Lung (tissue), 11 donors: ENCODE measurements at regions not wholly inside any gene's neighbourhood (a gene's known extent, or its start where the extent isn't known, plus 50 kb on each side); places are given as distances from the start of the nearest gene placed in this dataset.
"Not testable (repeated sequence)": the region's sequence is repeated elsewhere in the genome, so short reads cannot be mapped to it uniquely, and the experiment has no call there.

Experiments
- ATAC-seq: fragments of 200-7000 bp; cut with Tn5 transposase; one replicate; pipeline ENCODE4 v1.9.1; 2020; ENCODE audit warnings: moderate number of reproducible peaks; ENCODE audit not compliant: insufficient read depth, low FRiP score
- DNase-seq, 3 donors: peaks; one replicate each; pipeline ENCODE4 v3.0.0-alpha.2; 2013 to 2017
- H3K27ac ChIP-seq, 2 donors: one replicate each; pipeline ENCODE4 v1.5.1; 2013; ENCODE audit warnings: mild to moderate bottlenecking in 2 of 2, moderate library complexity in 2 of 2, control low read depth in 1 of 2, inconsistent platforms in 1 of 2, low read depth in 1 of 2, low read length in 1 of 2
- H3K27me3 ChIP-seq, 3 donors: one replicate each; pipeline ENCODE4 v1.5.1; 2013; ENCODE audit warnings: low read length in 2 of 3; ENCODE audit not compliant: control insufficient read depth in 3 of 3, insufficient read depth in 3 of 3
- H3K36me3 ChIP-seq, 4 donors: one replicate each; pipeline ENCODE4 v1.5.1; 2013; ENCODE audit warnings: low read length in 4 of 4, mild to moderate bottlenecking in 1 of 4, moderate library complexity in 1 of 4; ENCODE audit not compliant: control insufficient read depth in 4 of 4, insufficient read depth in 4 of 4
- H3K4me1 ChIP-seq, 5 donors: one replicate each; pipeline ENCODE4 v1.5.1; 2013; ENCODE audit warnings: low read length in 5 of 5, mild to moderate bottlenecking in 2 of 5, moderate library complexity in 1 of 5; ENCODE audit not compliant: control insufficient read depth in 5 of 5, insufficient read depth in 5 of 5
- H3K4me3 ChIP-seq: one replicate; pipeline ENCODE4 v1.5.1; 2013; ENCODE audit warnings: mild to moderate bottlenecking, control low read depth, moderate library complexity
- H3K9ac ChIP-seq, 2 donors: one replicate each; pipeline ENCODE4 v1.5.1; 2013; ENCODE audit warnings: low read length in 2 of 2, control low read depth in 1 of 2; ENCODE audit not compliant: insufficient read depth in 1 of 2
- H3K9me3 ChIP-seq, 4 donors: one replicate each; pipeline ENCODE4 v1.5.1; 2013; ENCODE audit warnings: low read length in 3 of 4, mild to moderate bottlenecking in 1 of 4, moderate library complexity in 1 of 4; ENCODE audit not compliant: control insufficient read depth in 4 of 4, insufficient read depth in 3 of 4
- WGBS, 2 donors: extraction: QIAGEN DNeasy Blood & Tissue Kit; methylation state at CpG; one replicate each; pipeline ENCODE4 v1.1.7; 2013; 5-methylcytosine and 5-hydroxymethylcytosine counted together
- TF ChIP-seq, protein P1 (sequence below): IDR thresholded peaks from 2 replicates; pipeline ENCODE4 v1.5.1; 2012; ENCODE audit warnings: mild to moderate bottlenecking; ENCODE audit errors: control extremely low read depth, extremely low read depth
- donor health status: control.
- donor health status: control.
- donor health status: Bipolar disorder and iron deficiency.
- donor health status: healthy.
- donor health status: DM: yes; HTN: yes; CAD: no.

DNA sequence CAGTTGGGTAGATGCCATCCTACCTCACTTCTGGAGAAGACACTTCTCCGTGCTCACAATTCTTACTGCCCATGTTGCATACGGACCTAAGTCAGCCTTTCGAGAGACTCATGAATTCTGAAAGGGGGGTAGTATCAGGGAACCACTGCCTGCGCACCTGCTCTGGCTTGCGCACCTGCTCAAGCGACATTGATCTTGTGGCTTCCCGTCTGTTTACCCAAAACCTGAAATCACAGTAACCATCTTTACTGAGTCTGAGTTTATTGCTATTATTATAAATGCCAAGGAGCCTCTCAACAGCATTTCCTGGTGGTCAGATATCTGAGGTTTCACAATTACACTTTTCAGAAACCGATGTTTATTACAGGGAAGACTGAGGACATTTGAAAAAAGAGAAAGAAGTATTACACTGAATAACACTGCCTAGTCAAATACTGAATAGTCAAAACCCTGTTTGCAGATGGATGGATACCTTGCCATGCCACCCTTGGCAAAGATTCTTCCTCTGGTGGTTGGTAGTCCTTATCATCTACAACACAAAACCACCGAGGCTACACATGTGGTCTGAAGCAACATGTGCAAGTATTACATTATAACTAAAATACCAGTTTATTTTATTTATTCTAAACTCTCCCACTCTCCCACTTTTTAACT, 208.7 kb downstream of the SIPA1L2 start:
- no peak for DNase-seq
- Histone ChIP-seq H3K36me3 (peaks cover 7 to 19% (median 8%) of the 10 kb centered on the region in 4 donors), H3K4me3 (no peak overlapping the region), H3K9ac (no peak overlapping the region), H3K4me1 (no peaks in the 10 kb centered on the region), H3K27ac (no peak overlapping the region), H3K9me3 (no peaks in the 10 kb centered on the region), H3K27me3 (no peaks in the 10 kb centered on the region)
- ATAC-seq = no peak
- TF ChIP-seq, protein P1, sequence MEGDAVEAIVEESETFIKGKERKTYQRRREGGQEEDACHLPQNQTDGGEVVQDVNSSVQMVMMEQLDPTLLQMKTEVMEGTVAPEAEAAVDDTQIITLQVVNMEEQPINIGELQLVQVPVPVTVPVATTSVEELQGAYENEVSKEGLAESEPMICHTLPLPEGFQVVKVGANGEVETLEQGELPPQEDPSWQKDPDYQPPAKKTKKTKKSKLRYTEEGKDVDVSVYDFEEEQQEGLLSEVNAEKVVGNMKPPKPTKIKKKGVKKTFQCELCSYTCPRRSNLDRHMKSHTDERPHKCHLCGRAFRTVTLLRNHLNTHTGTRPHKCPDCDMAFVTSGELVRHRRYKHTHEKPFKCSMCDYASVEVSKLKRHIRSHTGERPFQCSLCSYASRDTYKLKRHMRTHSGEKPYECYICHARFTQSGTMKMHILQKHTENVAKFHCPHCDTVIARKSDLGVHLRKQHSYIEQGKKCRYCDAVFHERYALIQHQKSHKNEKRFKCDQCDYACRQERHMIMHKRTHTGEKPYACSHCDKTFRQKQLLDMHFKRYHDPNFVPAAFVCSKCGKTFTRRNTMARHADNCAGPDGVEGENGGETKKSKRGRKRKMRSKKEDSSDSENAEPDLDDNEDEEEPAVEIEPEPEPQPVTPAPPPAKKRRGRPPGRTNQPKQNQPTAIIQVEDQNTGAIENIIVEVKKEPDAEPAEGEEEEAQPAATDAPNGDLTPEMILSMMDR = no peak
- WGBS, 2 donors = 87 to 88% methylated on average over 9 of the region's 9 CpGs

DNA sequence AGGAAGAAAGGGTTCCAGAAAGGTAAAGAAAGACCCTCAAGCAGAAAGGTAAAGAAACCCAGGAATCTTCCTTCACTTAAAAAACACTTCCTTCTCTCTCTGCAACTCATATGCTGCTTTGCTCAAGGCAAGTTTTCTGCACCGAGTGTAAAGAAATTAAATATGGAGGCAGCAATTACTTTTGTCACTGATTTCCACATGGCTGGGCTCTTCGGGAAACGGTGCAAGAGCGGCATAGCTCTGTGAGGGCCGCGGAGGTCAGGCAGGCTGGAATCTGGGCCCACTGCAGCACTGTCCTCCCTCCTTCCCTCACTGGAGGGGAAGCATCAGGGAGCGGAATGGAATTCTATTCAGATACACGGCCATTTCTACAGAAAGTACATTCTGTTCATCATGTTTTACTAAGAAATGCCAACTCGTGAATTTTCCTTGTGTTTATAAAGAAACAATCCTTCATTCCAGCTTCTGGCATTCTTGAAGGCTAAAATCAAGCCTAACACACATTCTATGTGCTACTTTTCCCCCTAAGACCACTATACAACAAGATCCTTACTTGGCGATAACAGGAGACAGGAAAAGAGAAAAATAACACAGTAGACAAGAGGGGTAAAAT, 212.2 kb downstream of the SIPA1L2 start:
- WGBS, 2 donors = 89 to 92% methylated on average over 10 of the region's 10 CpGs
- peaks cover 8 to 29% (median 21%) of the 10 kb centered on the region in 4 donors for H3K36me3 ChIP-seq
- peaks cover 0 to 2% (median 0%) of the 10 kb centered on the region in 4 donors for H3K9me3 ChIP-seq
- H3K4me1 ChIP-seq = no peaks in the 10 kb centered on the region
- DNase-seq (no peak), ATAC-seq (no peak)
- H3K4me3 ChIP-seq = no peak overlapping the region
- TF ChIP-seq, protein P1 = no peak
- H3K27ac ChIP-seq = no peak overlapping the region
- H3K27me3 ChIP-seq = no peaks in the 10 kb centered on the region
- H3K9ac ChIP-seq = no peak overlapping the region

DNA sequence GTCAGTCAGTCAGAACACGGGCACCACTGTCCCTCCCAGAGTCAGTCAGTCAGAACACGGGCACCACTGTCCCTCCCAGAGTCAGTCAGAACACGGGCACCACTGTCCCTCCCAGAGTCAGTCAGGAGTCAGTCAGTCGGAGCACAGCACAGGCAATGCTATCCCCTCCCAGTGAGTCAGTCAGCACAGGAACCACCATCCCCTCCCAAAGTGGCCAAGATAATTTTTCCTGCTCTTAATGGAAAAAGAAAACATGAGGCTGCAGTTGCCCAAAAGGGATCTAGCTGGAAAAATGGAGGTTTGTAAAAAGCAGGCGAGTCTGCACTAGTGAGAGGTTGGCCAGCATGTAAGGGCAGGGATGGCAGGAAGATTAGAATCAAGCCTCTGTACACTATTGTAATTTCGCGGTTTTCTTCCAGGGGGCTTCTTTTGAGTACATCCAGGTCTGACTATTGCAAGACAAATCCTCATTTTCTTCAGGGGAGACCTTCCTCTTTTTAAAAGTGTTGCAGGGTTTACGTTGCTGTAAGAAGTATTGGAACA, 213.8 kb downstream of the SIPA1L2 start:
- TF ChIP-seq, protein P1 = no peak
- no peak for ATAC-seq
- H3K4me3 ChIP-seq = no peak overlapping the region
- no peak overlapping the region for H3K9ac ChIP-seq
- H3K27ac ChIP-seq = no peak overlapping the region
- H3K27me3 ChIP-seq = no peaks in the 10 kb centered on the region
- H3K4me1 ChIP-seq = no peaks in the 10 kb centered on the region
- DNase-seq = no peak
- H3K36me3 ChIP-seq = peaks cover 16 to 30% (median 23%) of the 10 kb centered on the region in 4 donors
- H3K9me3 ChIP-seq = peaks cover 0 to 4% (median 0%) of the 10 kb centered on the region in 4 donors
- WGBS, 2 donors = 68 to 82% methylated on average over 6 to 8 of the region's 8 CpGs

DNA sequence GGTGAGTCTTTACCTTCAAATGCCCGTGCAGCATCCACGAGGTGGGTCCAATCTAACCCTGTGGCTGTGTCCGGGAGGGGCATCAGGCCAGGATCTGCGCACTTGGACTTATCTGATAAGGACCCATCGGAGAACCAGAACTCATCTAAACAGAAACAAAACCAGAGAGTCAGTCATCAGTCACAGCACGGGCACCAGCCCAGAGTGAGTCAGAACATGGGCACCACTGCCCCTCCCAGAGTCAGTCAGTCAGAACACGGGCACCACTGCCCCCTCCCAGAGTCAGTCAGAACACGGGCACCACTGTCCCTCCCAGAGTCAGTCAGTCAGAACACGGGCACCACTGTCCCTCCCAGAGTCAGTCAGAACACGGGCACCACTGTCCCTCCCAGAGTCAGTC, 214.5 kb downstream of the SIPA1L2 start:
- H3K9ac ChIP-seq, H3K9me3 ChIP-seq, H3K27me3 ChIP-seq, ATAC-seq, H3K27ac ChIP-seq, H3K4me3 ChIP-seq, H3K4me1 ChIP-seq, DNase-seq: not testable (repeated sequence)
- 92 to 93% methylated on average over 9 to 10 of the region's 10 CpGs for WGBS, 2 donors
- peaks cover 20 to 30% (median 24%) of the 10 kb centered on the region in 4 donors for H3K36me3 ChIP-seq
